ENCODE measurements at regions not wholly inside any gene's neighbourhood (a gene's known extent, or its start where the extent isn't known, plus 50 kb on each side); places are given as distances from the start of the nearest gene placed in this dataset.

- TF ChIP-seq CTCF (conservative IDR thresholded peaks at IDR 0.05) (no peak), ZFX (IDR thresholded peaks at IDR 0.05) (no peak)
Observed at GRCh38 chr4:162245051-162245450, 81.3 kb upstream of the FSTL5 start.
